Immature natural killer cell (primary cell): ENCODE measurements at regions not wholly inside any gene's neighbourhood (a gene's known extent, or its start where the extent isn't known, plus 50 kb on each side); places are given as distances from the start of the nearest gene placed in this dataset.

ENCODE experiments used
- DNase-seq, 3 donors: peaks; one replicate each; pipeline ENCODE4 v3.0.0; 2022; ENCODE audit warnings: mixed read lengths in 1 of 3
- H3K27ac Mint-ChIP-seq, 6 donors: one replicate each; pipeline ENCODE4 v1.8.0; 2020; ENCODE audit warnings: mixed read lengths in 6 of 6, mild to moderate bottlenecking in 5 of 6, inconsistent platforms in 4 of 6, moderate library complexity in 3 of 6
- H3K27me3 Mint-ChIP-seq, 3 donors: one replicate each; pipeline ENCODE4 v1.8.0; 2020 to 2021; ENCODE audit warnings: low read depth in 3 of 3, mild to moderate bottlenecking in 3 of 3, mixed read lengths in 3 of 3, moderate library complexity in 3 of 3, inconsistent platforms in 1 of 3
- H3K36me3 Mint-ChIP-seq, 3 donors: one replicate each; pipeline ENCODE4 v1.8.0; 2020; ENCODE audit warnings: mixed read lengths in 3 of 3, inconsistent platforms in 2 of 3, mild to moderate bottlenecking in 2 of 3
- H3K4me1 Mint-ChIP-seq, 2 donors: one replicate each; pipeline ENCODE4 v1.8.0; 2020; ENCODE audit warnings: inconsistent platforms in 2 of 2, mild to moderate bottlenecking in 2 of 2, mixed read lengths in 2 of 2, moderate library complexity in 1 of 2
- H3K4me3 Mint-ChIP-seq, 5 donors: one replicate each; pipeline ENCODE4 v1.8.0; 2020; ENCODE audit warnings: mild to moderate bottlenecking in 5 of 5, mixed read lengths in 5 of 5, inconsistent platforms in 3 of 5, moderate library complexity in 3 of 5
- H3K9me3 Mint-ChIP-seq, 6 donors: one replicate each; pipeline ENCODE4 v1.8.0; 2020; ENCODE audit warnings: mild to moderate bottlenecking in 6 of 6, mixed read lengths in 6 of 6, inconsistent platforms in 4 of 6, moderate library complexity in 3 of 6

GRCh38 chr18:57301573-57302559 is 50.5 kb upstream of the ST8SIA3 start:
- Mint-ChIP-seq H3K4me3 (no peak overlapping the region), H3K4me1 (no peaks in the 10 kb centered on the region), H3K36me3 (no peaks in the 10 kb centered on the region), H3K27ac (no peak overlapping the region), H3K9me3 (peaks cover 0 to 6% (median under 1%) of the 10 kb centered on the region in 6 donors), H3K27me3 (peaks cover 0 to 14% (median 1%) of the 10 kb centered on the region in 3 donors)
- DNase-seq = no peak
